GM12878 (cell line): ENCODE measurements at regions not wholly inside any gene's neighbourhood (a gene's known extent, or its start where the extent isn't known, plus 50 kb on each side); places are given as distances from the start of the nearest gene placed in this dataset.

ENCODE experiments used
- ATAC-seq: fragments of 200-7000 bp; cut with Tn5 transposase; 3 replicates; pipeline ENCODE4 v1.9.1; 2020; ENCODE audit warnings: mild to moderate bottlenecking, moderate library complexity
- BruUV-seq: library from RNA; stranded (reverse); fragments of 400-500 nt; replicated peaks from 2 replicates; lab custom pipeline; 2021; lab: Mats Ljungman, UMichigan
- CTCF ChIA-PET: fragments of 300-600 bp; sonication (Branson Sonifier 250); formaldehyde crosslinking; extraction: SDS; loops from one replicate; lab custom pipeline; 2021; ENCODE audit warnings: inconsistent platforms; lab: Yijun Ruan, JAX
- POLR2A ChIA-PET: fragments of 350-600 bp; formaldehyde crosslinking; extraction: SDS; loops from one replicate; lab custom pipeline; 2021; ENCODE audit warnings: inconsistent platforms; lab: Charles Lee
- RAD21 ChIA-PET: fragments of 300-600 bp; sonication (Branson Sonifier 250); formaldehyde crosslinking; loops from one replicate; lab custom pipeline; 2023; ENCODE audit warnings: antibody characterized with exemption; ENCODE audit not compliant: unreplicated experiment; lab: Charles Lee
- SMC1A ChIA-PET: fragments of 300-600 bp; sonication (Branson Sonifier 250); formaldehyde crosslinking; loops from one replicate; lab custom pipeline; 2023; ENCODE audit not compliant: unreplicated experiment, uncharacterized antibody; lab: Charles Lee
- DNase-seq: peaks from one replicate; pipeline ENCODE4 v3.0.0-alpha.2; 2011; ENCODE audit warnings: low read depth, low spot score
- FAIRE-seq: peaks from 3 replicates; lab custom pipeline; 2011; peaks lifted over from hg19 to GRCh38; lab: Jason Lieb, UNC
- H2AFZ ChIP-seq: 2 replicates; pipeline ENCODE4 v1.6.0; 2011; ENCODE audit warnings: low read depth, low read length, control low read depth; ENCODE audit not compliant: control insufficient read depth
- H3K27ac ChIP-seq: 2 replicates; pipeline ENCODE4 v1.5.1; 2011; ENCODE audit warnings: control low read depth; ENCODE audit not compliant: control insufficient read depth, insufficient read depth
- H3K27me3 ChIP-seq, 2 experiments: replicated peaks in 1 of 2; 2 replicates each; pipeline versions ENCODE4 v1.6.0 to v1.6.1; 2011; ENCODE audit warnings: low read length in 1 of 2; ENCODE audit not compliant: control insufficient read depth in 2 of 2, insufficient read depth in 2 of 2
- H3K36me3 ChIP-seq, 2 experiments: 2 replicates each; pipeline ENCODE4 v1.5.1; 2011; ENCODE audit warnings: low read length in 1 of 2; ENCODE audit not compliant: control insufficient read depth in 2 of 2, insufficient read depth in 2 of 2
- H3K4me1 ChIP-seq: 2 replicates; pipeline ENCODE4 v1.6.1; 2011; ENCODE audit warnings: mild to moderate bottlenecking, low read length, moderate library complexity, mixed read lengths; ENCODE audit not compliant: control insufficient read depth, insufficient read depth
- H3K4me2 ChIP-seq: 2 replicates; pipeline ENCODE4 v1.6.0; 2011; ENCODE audit warnings: control low read depth; ENCODE audit not compliant: control insufficient read depth, insufficient read depth
- H3K4me3 ChIP-seq: fragments of 200-600 bp; sonication (generic); 2 replicates; pipeline ENCODE4 v1.5.1; 2016
- H3K79me2 ChIP-seq: 2 replicates; pipeline ENCODE4 v1.6.0; 2011; ENCODE audit warnings: low read length; ENCODE audit not compliant: control insufficient read depth, insufficient read depth
- H3K9ac ChIP-seq: 2 replicates; pipeline ENCODE4 v1.8.0; 2011; ENCODE audit warnings: low read length, control low read depth, mixed read lengths; ENCODE audit not compliant: control insufficient read depth, insufficient read depth
- H3K9me3 ChIP-seq: replicated peaks from 3 replicates; pipeline ENCODE4 v1.5.1; 2011; ENCODE audit warnings: mild to moderate bottlenecking, low read length; ENCODE audit not compliant: control insufficient read depth, insufficient read depth
- H4K20me1 ChIP-seq: 2 replicates; pipeline ENCODE4 v1.6.0; 2011; ENCODE audit not compliant: control insufficient read depth, insufficient read depth
- BCL3 ChIP-seq: IDR thresholded peaks from 2 replicates; pipeline ENCODE4 v1.6.1; 2011; ENCODE audit warnings: borderline replicate concordance, low read depth, mild to moderate bottlenecking, moderate library complexity, low read length; ENCODE audit not compliant: insufficient read depth, poor library complexity, severe bottlenecking
- CBFB ChIP-seq: IDR thresholded peaks from 2 replicates; pipeline ENCODE4 v1.6.1; 2016; ENCODE audit warnings: antibody characterized with exemption, low read depth
- CEBPB ChIP-seq, 2 experiments: fragments of 150-350 bp in 1 of 2; IDR thresholded peaks; 2 replicates each; pipeline ENCODE4 v1.6.1; 2012 to 2014; ENCODE audit warnings: low read depth in 2 of 2, low read length in 2 of 2, borderline replicate concordance in 1 of 2, inconsistent platforms in 1 of 2
- E2F8 ChIP-seq: fragments of 450-650 bp; IDR thresholded peaks from 2 replicates; pipeline ENCODE4 v1.6.1; 2018; ENCODE audit warnings: mild to moderate bottlenecking, low read depth, moderate library complexity; ENCODE audit not compliant: partially characterized antibody
- E4F1 ChIP-seq: fragments of 450-650 bp; IDR thresholded peaks from 2 replicates; pipeline ENCODE4 v1.6.1; 2018; ENCODE audit warnings: borderline replicate concordance, mild to moderate bottlenecking; ENCODE audit not compliant: partially characterized antibody
- GATAD2B ChIP-seq: fragments of 450-650 bp; conservative IDR thresholded peaks from 2 replicates; pipeline ENCODE4 v1.6.1; 2017; ENCODE audit warnings: low read depth, mild to moderate bottlenecking, moderate library complexity
- HDAC6 ChIP-seq: fragments of 200-600 bp; sonication (generic); IDR thresholded peaks from one replicate; pipeline ENCODE4 v1.8.0; 2017; ENCODE audit warnings: antibody characterized with exemption; ENCODE audit not compliant: unreplicated experiment
- IRF4 ChIP-seq: IDR thresholded peaks from 2 replicates; pipeline ENCODE4 v1.6.1; 2011; ENCODE audit warnings: low read depth, low read length
- JUNB ChIP-seq: IDR thresholded peaks from 2 replicates; pipeline ENCODE4 v1.6.1; 2016; ENCODE audit warnings: antibody characterized with exemption, mild to moderate bottlenecking
- NBN ChIP-seq: fragments of 450-650 bp; IDR thresholded peaks from 2 replicates; pipeline ENCODE4 v1.6.1; 2016
- RB1 ChIP-seq: fragments of 450-650 bp; formaldehyde crosslinking; IDR thresholded peaks from 2 replicates; pipeline ENCODE4 v1.6.1; 2017; ENCODE audit warnings: mild to moderate bottlenecking, borderline replicate concordance
- SMAD1 ChIP-seq: fragments of 450-650 bp; IDR thresholded peaks from 2 replicates; pipeline ENCODE4 v1.6.1; 2018; ENCODE audit warnings: mild to moderate bottlenecking, low read depth; ENCODE audit not compliant: partially characterized antibody
- SRF ChIP-seq, 2 experiments: IDR thresholded peaks; 2 replicates each; pipeline ENCODE4 v1.6.1; 2011; ENCODE audit warnings: low read depth in 2 of 2, low read length in 2 of 2, mild to moderate bottlenecking in 1 of 2, moderate library complexity in 1 of 2
- YY1 ChIP-seq: IDR thresholded peaks from 2 replicates; pipeline ENCODE4 v1.6.1; 2011; ENCODE audit warnings: low read depth, mild to moderate bottlenecking, low read length
- ZNF592 ChIP-seq: fragments of 450-650 bp; IDR thresholded peaks from 2 replicates; pipeline ENCODE4 v1.6.1; 2017; ENCODE audit warnings: mild to moderate bottlenecking, moderate library complexity
- WGBS: methylation state at CpG from one replicate; pipeline ENCODE4 v1.1.6; 2016; ENCODE audit warnings: low lambda C conversion rate; ENCODE audit not compliant: insufficient replicate concordance, insufficient coverage; ENCODE audit errors: missing lambda C conversion rate; 5-methylcytosine and 5-hydroxymethylcytosine counted together
- in situ Hi-C: fragments of 300-500 bp; cut with MboI; formaldehyde crosslinking; loops from 9 replicates; pipeline ENCODE4 v1.14.3; 2018; ENCODE audit warnings: mixed read lengths
- intact Hi-C: fragments of 100-400 bp; cut with micrococcal nuclease; formaldehyde crosslinking; loops from one replicate; pipeline ENCODE4 v1.14.2; 2022; ENCODE audit not compliant: unreplicated experiment

- H3K9ac ChIP-seq, result no peak overlapping the region
- TF ChIP-seq E4F1, result no peak
- no peak for TF ChIP-seq SMAD1
- TF ChIP-seq BCL3, result no peak
- no peak for TF ChIP-seq CBFB
- TF ChIP-seq RB1, result no peak
- TF ChIP-seq CEBPB (IDR thresholded peaks at IDR 0.05; ENCODE audit: borderline replicate concordance in 1 of 2, low read depth in 2 of 2, low read length in 2 of 2), result no peak
- no peak for TF ChIP-seq IRF4
- no peak for TF ChIP-seq E2F8
- no peak for TF ChIP-seq ZNF592
- no peak for TF ChIP-seq NBN
- TF ChIP-seq JUNB, result no peak
- no peak for TF ChIP-seq HDAC6
- TF ChIP-seq YY1, result no peak
- no peak for TF ChIP-seq SRF (IDR thresholded peaks at IDR 0.05; ENCODE audit: low read depth in 2 of 2, low read length in 2 of 2)
- TF ChIP-seq GATAD2B, result no peak
Measured at GRCh38 chr13:90415902-90416301, 931.6 kb upstream of the MIR17HG start.

More at GRCh38 chr13:90415902-90416301, 931.6 kb upstream of the MIR17HG start:
- 2% methylated on average over 3 of the region's 3 CpGs for WGBS
- DNase-seq (no peak), FAIRE-seq (no peak), ATAC-seq (no peak)
- POLR2A ChIA-PET, result no interaction called here
- SMC1A ChIA-PET, result no interaction called here
- Histone ChIP-seq H3K27me3 (no peaks in the 10 kb centered on the region; a peak in 1 of 4 replicates), H3K27ac (no peak overlapping the region), H3K4me1 (no peaks in the 10 kb centered on the region), H4K20me1 (no peaks in the 10 kb centered on the region), H3K36me3 (no peaks in the 10 kb centered on the region), H3K9me3 (no peaks in the 10 kb centered on the region), H3K79me2 (no peaks in the 10 kb centered on the region), H2AFZ (no peak overlapping the region), H3K4me3 (no peak overlapping the region), H3K4me2 (no peak overlapping the region)
- RAD21 ChIA-PET, result no interaction called here
- CTCF ChIA-PET, result no interaction called here
- BruUV-seq, result no TSS peak
- intact Hi-C loops, result no loop called here
- in situ Hi-C loops, result no loop called here
